ENCODE measurements at regions not wholly inside any gene's neighbourhood (a gene's known extent, or its start where the extent isn't known, plus 50 kb on each side); places are given as distances from the start of the nearest gene placed in this dataset.

GRCh38 chr4:147367891-147368290 lies 113.0 kb upstream of the EDNRA start:
- peak; percentile 36 for DNase-seq

DNA sequence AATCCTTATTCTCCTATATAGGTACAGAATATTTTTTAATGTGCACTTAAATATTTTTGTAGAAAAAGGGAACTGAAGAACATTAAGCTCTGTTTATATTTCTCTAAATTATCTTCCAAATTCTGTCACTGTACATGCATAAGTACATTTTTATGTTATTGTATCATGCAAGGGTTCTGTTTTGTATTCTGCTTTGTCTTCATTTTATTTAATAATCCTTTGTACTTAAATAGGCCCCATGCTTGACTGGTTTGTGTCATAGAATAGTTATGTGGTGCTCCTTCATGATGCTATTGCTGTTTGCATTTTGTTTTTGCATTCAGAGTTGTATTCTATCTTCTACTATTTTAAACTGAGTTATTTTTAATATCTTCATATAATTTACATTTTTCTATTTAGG lies 111.9 kb upstream of the EDNRA start:
- DNase-seq: peak; percentile 57

DNA sequence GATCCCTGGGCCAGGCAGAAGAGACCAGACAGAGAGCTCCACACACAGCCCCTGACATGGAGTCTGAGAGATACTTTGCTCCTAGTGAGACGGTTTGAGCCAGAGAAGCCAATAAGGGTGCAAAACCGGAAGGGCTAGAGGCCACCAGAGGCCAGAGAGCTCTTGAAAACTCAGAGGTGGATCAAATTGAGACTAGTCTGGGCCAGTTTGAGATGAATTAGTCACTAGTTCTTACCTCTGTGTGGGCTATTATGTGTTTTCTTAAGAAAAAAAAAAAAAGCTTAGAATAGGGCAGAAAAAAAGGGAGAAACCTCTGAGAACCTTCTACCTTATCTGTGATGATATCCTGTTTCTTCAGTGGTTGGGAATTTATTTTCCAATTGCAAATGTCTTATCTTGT lies 110.4 kb upstream of the EDNRA start:
- DNase-seq: no peak

GRCh38 chr4:147370881-147371280 lies 110.0 kb upstream of the EDNRA start:
- DNase-seq: no peak

DNA sequence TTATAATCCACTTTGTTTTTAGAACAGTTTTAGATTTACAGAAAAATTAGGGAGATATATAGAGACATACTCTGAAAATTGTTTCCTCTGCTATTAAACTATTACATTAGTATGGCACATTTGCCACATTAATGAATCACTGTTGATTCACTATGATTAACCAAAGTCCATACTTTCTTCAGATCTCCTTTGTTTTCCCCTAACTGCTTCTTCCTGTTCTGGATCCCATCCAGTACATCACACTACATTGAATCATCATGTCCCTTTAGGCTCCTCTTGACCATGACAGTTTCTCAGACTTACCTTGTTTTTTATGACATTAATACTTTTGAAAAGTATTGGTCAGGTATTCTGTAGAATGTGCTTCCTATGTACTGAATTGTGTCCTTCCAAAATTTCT lies 109.2 kb upstream of the EDNRA start:
- peak; percentile 66 for DNase-seq

GRCh38 chr4:147378780-147379179 lies 102.1 kb upstream of the EDNRA start:
- no peak for DNase-seq

GRCh38 chr4:147381749-147382148 lies 99.1 kb upstream of the EDNRA start:
- DNase-seq: no peak

DNA sequence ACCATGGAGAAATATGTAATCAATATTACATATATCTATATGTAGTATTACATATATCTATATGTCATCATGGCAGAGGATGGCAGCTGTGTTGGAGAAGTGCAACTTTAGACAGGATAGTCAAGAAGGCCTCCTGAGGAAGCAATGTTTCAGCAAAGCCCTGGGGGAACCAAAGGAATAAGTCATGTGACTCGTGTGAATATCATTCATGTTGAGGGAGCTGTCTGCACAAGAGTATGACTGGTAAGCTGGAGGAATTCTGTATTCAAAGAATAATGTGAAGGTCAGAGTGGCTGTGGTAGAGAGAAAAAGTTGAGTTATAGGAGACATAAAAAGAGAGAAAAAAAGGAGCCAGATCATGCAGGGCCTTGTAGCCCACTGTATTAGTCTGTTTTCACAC lies 92.9 kb upstream of the EDNRA start:
- peak; percentile 57 for DNase-seq

DNA sequence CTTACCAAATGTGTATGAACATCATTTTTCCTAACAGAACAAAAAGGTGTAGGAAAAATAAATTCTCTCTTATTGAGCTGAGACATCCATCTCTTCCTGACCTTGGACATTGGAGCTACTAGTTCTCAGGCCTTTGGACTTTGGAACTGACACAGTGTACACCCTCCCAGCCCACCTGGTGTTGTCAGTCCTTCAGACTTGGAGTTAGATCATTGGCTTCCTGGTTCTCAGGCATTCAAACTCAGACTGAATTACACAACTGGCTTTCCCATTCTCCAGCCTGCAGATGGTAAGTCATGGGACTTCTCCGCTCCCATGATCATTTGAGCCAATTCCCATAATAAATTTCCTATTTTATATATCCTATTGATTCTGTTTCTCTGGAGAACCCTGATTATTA lies 84.8 kb upstream of the EDNRA start:
- DNase-seq: no peak

GRCh38 chr4:147398556-147398955 lies 82.3 kb upstream of the EDNRA start:
- peak; percentile 8 for DNase-seq

DNA sequence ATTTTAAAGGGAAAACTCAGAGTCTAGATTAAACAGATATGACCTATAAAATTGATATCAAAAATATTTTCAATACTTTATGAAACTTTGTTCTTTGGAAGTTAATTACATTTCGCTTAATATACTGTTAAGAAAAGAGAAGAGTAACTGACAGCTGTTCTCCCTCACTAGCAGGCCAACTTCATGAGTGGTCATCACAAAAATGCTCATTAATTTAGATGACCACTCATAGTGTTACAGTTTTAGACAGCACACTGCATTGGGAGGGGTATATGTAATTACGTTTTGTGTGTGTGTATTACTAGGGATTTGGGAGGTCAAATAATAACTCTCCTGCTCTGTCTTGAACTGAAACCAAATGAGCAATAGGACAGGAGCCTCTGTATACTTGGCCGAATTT lies 80.2 kb upstream of the EDNRA start:
- DNase-seq: no peak

GRCh38 chr4:147401221-147401620 lies 79.7 kb upstream of the EDNRA start:
- DNase-seq: no peak

- DNase-seq: no peak
Measured at GRCh38 chr4:147407261-147408045, 73.4 kb upstream of the EDNRA start.

GRCh38 chr4:147408189-147408588 lies 72.7 kb upstream of the EDNRA start:
- no peak for DNase-seq

GRCh38 chr4:147409350-147409749 lies 71.5 kb upstream of the EDNRA start:
- DNase-seq: no peak

- DNase-seq: no peak
Measured at GRCh38 chr4:147418226-147418625, 62.7 kb upstream of the EDNRA start.

- no peak for DNase-seq
Measured at GRCh38 chr4:147421456-147421855, 59.4 kb upstream of the EDNRA start.

DNA sequence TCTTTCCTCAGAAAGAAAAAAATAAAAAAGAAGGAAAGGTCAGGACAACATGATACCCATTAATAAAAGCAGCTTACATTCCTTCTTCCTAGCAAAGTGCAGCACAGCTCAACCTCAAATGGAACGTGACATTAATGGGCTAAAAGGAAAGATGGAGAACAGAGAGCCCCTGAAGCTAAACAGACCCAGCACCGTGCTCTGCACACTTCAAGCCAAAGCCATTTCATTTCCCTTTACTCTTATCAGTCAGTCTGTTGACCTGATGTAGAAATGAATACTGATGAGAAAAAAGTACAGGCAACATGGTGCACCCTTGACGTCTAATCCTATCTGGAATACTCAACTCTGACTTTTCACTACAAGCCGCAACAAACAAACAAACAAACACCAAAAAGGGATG lies 57.7 kb upstream of the EDNRA start:
- no peak for DNase-seq

- no peak for DNase-seq
Measured at GRCh38 chr4:147425019-147425418, 55.9 kb upstream of the EDNRA start.

DNA sequence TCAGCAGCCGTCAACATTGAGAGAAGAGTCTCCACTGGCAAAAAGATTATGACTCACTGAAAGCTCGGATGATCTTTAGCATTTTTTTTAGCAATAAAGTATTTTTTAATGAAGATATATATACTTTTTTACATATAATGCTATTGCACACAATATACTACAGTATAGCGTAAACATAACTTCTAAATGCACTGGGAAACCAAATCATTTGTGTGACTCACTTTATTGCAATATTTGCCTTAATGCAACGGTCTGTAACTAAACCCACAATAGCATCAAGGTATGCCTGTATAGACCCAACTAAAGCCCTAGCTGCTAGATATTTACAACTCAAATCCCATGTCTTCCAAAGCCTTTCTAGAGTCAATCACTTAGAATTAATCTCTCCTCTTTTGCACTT lies 52.3 kb upstream of the EDNRA start:
- DNase-seq: no peak

DNA sequence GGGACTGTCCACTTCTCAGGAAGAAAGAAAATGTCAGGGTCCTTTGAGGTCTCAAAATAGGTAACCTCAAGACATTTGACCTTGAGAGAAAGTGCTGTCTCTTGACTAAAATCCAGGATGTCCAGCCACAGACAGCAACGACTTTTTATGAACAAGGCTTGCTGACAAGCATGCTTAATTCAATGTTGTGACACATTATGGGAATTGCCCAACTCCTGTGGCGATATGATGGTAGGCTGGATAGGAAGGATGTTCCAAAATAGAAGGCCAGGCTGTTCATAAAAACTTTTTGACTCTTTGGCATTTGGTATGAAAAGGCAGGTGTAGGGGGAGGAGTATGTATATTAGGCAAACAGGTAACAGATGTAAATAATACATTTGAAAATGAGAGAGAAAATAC lies 50.8 kb upstream of the EDNRA start:
- DNase-seq: no peak
